Aorta (tissue), 5 donors: ENCODE measurements at regions not wholly inside any gene's neighbourhood (a gene's known extent, or its start where the extent isn't known, plus 50 kb on each side); places are given as distances from the start of the nearest gene placed in this dataset.
"Not testable (repeated sequence)": the region's sequence is repeated elsewhere in the genome, so short reads cannot be mapped to it uniquely, and the experiment has no call there.

Experiments used
- ATAC-seq: fragments of 200-7000 bp; cut with Tn5 transposase; one replicate; pipeline ENCODE4 v1.9.1; 2022; ENCODE audit warnings: moderate library complexity; ENCODE audit not compliant: low FRiP score
- DNase-seq, 2 donors: peaks; one replicate each; pipeline ENCODE4 v3.0.0-alpha.2; 2020
- H3K27ac ChIP-seq, 2 donors: one replicate each; pipeline ENCODE4 v1.5.1; 2013; ENCODE audit warnings: low read length in 2 of 2, mild to moderate bottlenecking in 2 of 2, moderate library complexity in 2 of 2, control low read depth in 1 of 2, inconsistent platforms in 1 of 2, low read depth in 1 of 2
- H3K27me3 ChIP-seq, 2 donors: one replicate each; pipeline ENCODE4 v1.6.1; 2013; ENCODE audit warnings: control low read depth in 1 of 2, low read length in 1 of 2, mild to moderate bottlenecking in 1 of 2, moderate library complexity in 1 of 2; ENCODE audit not compliant: insufficient read depth in 2 of 2, control insufficient read depth in 1 of 2
- H3K36me3 ChIP-seq, 2 donors: one replicate each; pipeline ENCODE4 v1.6.1; 2013; ENCODE audit warnings: control low read depth in 1 of 2, low read length in 1 of 2, mild to moderate bottlenecking in 1 of 2; ENCODE audit not compliant: insufficient read depth in 2 of 2, control insufficient read depth in 1 of 2
- H3K4me1 ChIP-seq, 2 donors: one replicate each; pipeline ENCODE4 v1.6.1; 2013; ENCODE audit warnings: low read length in 2 of 2, control low read depth in 1 of 2, mild to moderate bottlenecking in 1 of 2, moderate library complexity in 1 of 2; ENCODE audit not compliant: insufficient read depth in 2 of 2, control insufficient read depth in 1 of 2
- H3K4me3 ChIP-seq, 2 donors: one replicate each; pipeline ENCODE4 v1.5.1; 2013; ENCODE audit warnings: low read length in 2 of 2, control low read depth in 1 of 2, mild to moderate bottlenecking in 1 of 2
- H3K9me3 ChIP-seq: one replicate; pipeline ENCODE4 v1.6.1; 2013; ENCODE audit warnings: mild to moderate bottlenecking, low read length; ENCODE audit not compliant: control insufficient read depth
- WGBS, 2 donors: extraction: QIAGEN DNeasy Blood & Tissue Kit; methylation state at CpG; one replicate each; pipeline ENCODE4 v1.1.7; 2013; 5-methylcytosine and 5-hydroxymethylcytosine counted together
- intact Hi-C, 2 donors: fragments of 100-400 bp; cut with DNase I; formaldehyde crosslinking; loops; one replicate each; pipeline versions ENCODE4 v1.14.2 to v1.15.0; 2022
- donor health status: healthy with polysubstance abuse.
- donor health status: Bipolar disorder and iron deficiency.
- donor health status: DM: no; HTN: no; CAD: no.
- donor health status: DM: no; HTN: no; CAD: no.
- donor health status: DM: yes; HTN: yes; CAD: no.

DNA sequence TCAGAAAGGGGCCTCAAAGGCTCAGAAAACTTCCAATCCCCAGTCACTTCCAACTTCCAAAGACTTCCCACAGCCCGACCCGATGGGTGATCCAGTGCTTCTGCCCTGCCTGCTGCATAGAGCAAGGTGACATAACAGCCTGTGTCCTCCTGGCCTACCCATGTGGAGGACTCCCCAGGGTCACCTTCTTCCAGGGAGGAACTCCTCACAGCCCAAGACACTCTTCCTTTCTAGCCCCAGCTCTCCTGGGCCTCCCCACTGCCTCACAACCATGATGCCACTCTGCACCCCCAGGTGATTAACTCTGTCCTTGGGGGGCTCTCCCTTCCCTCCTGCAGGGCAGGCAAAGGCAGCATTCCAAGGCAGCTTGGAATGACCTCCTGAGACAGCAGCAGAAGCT lies 158.4 kb upstream of the PDE1C start:
- Histone ChIP-seq H3K4me3 (no peak overlapping the region), H3K27ac (no peak overlapping the region), H3K4me1 (no peaks in the 10 kb centered on the region), H3K9me3 (peaks cover 3% of the 10 kb centered on the region), H3K36me3 (no peaks in the 10 kb centered on the region), H3K27me3 (peaks cover 0 to 3% of the 10 kb centered on the region in 2 donors)
- DNase-seq (no peak), ATAC-seq (no peak)
- intact Hi-C loops, result no loop called here
- WGBS, 2 donors, result 93 to 98% methylated on average over 2 of the region's 2 CpGs

DNA sequence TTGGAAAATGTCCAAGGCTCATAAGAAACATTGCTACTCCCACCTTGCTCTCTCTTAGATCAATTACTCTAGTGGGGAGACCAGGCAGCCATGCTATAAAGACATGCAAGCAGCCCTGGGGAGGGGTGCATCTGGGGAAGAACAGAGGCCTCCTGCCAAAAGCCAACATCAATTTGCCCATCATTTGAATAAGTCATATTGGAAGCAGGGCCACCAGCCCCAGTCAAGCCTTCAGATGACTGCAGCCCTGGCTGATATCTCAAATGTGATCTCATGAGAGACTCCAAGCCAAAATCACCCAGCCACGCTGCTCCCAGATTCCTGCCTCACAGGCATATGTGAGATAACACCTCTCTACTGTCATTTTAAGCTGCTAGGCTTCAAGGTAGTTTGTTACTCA lies 157.5 kb upstream of the PDE1C start:
- peaks cover 0 to 3% of the 10 kb centered on the region in 2 donors for H3K27me3 ChIP-seq
- intact Hi-C loops, result no loop called here
- no peak overlapping the region for H3K4me3 ChIP-seq
- no peaks in the 10 kb centered on the region for H3K36me3 ChIP-seq
- no peak overlapping the region for H3K27ac ChIP-seq
- WGBS, 2 donors, result 71 to 74% methylated on average over 1 of the region's 1 CpG
- peaks cover 3% of the 10 kb centered on the region for H3K9me3 ChIP-seq
- ATAC-seq, result no peak
- H3K4me1 ChIP-seq, result no peaks in the 10 kb centered on the region
- no peak for DNase-seq

- WGBS, 2 donors, result 82 to 87% methylated on average over 5 of the region's 5 CpGs
- no peak for ATAC-seq
- intact Hi-C loops, result no loop called here
Measured at GRCh38 chr7:32224276-32224675, 154.1 kb upstream of the PDE1C start.

DNA sequence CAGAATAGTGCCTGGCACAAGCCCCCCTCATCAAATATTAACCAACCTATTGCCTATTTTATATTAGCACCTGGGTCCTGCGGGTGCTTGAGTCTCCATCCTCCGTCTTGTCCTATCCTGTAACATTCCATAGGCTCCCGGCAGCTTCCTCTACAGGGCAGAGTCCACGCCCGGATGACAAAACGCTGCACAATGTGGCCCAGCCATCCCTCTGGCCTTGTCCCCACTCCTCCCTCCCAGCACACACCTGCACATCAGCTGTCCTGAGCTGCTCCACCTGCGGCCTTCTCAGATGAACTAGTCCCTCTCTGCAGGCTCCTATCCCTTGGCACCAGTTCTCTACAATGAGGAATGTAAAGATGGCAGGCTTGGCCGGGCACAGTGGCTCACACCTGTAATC lies 153.5 kb upstream of the PDE1C start:
- no peak overlapping the region for H3K4me3 ChIP-seq
- ATAC-seq (no peak), DNase-seq (no peak)
- H3K27ac ChIP-seq, result no peak overlapping the region
- intact Hi-C loops, result no loop called here
- peaks cover 3% of the 10 kb centered on the region for H3K9me3 ChIP-seq
- H3K36me3 ChIP-seq, result no peaks in the 10 kb centered on the region
- H3K27me3 ChIP-seq, result peaks cover 0 to 2% of the 10 kb centered on the region in 2 donors
- WGBS, 2 donors, result 91 to 92% methylated on average over 8 of the region's 8 CpGs
- H3K4me1 ChIP-seq, result no peaks in the 10 kb centered on the region

More at GRCh38 chr7:32224276-32224675, 154.1 kb upstream of the PDE1C start:
- Histone ChIP-seq H3K27ac (no peak overlapping the region), H3K4me1 (no peaks in the 10 kb centered on the region), H3K27me3 (peaks cover 0 to 3% of the 10 kb centered on the region in 2 donors), H3K4me3 (no peak overlapping the region), H3K36me3 (no peaks in the 10 kb centered on the region), H3K9me3 (peaks cover 3% of the 10 kb centered on the region)
- no peak for DNase-seq

DNA sequence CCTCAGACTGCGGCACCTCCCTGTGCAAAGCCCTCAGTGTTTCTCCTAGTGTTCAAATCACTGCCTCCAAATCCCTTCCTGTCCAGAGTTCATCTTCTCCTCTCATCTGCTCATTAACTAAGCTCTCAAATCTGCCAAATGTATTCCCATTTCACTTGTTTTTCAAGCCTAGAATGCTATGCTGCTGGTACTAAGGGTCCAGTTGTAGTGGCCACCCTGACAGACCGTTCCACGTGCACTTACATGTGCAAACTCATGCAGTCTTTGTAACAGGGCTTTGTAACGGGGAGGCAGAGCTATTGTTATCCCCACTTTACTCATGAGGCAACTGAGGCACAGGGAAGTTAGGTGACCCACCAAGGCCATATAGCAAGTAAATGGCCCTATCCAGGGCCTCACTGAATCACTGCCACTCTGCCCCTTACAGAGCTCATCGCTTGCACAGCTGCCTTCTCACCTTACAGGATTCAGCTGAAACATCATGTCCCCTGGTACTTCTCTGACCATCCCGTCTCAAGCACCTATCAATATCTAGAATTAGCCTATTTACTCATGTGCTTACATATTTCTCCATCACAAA lies 153.0 kb upstream of the PDE1C start:
- 94 to 96% methylated on average over 6 of the region's 6 CpGs for WGBS, 2 donors
- Histone ChIP-seq H3K9me3 (peaks cover 3% of the 10 kb centered on the region), H3K4me3 (no peak overlapping the region), H3K27ac (no peak overlapping the region), H3K36me3 (no peaks in the 10 kb centered on the region), H3K4me1 (no peaks in the 10 kb centered on the region), H3K27me3 (no peaks in the 10 kb centered on the region)
- ATAC-seq (no peak), DNase-seq (no peak)
- intact Hi-C loops, result no loop called here

- DNase-seq (no peak), ATAC-seq (no peak)
- no peaks in the 10 kb centered on the region for H3K9me3 ChIP-seq
- no peaks in the 10 kb centered on the region for H3K36me3 ChIP-seq
- H3K4me3 ChIP-seq, result no peak overlapping the region
- 75 to 80% methylated on average over 4 of the region's 4 CpGs for WGBS, 2 donors
- intact Hi-C loops, result no loop called here
- no peak overlapping the region for H3K27ac ChIP-seq
- H3K4me1 ChIP-seq, result no peaks in the 10 kb centered on the region
- no peaks in the 10 kb centered on the region for H3K27me3 ChIP-seq
Measured at GRCh38 chr7:32222251-32222900, 152.2 kb upstream of the PDE1C start.

- Histone ChIP-seq H3K27me3 (no peaks in the 10 kb centered on the region), H3K36me3 (no peaks in the 10 kb centered on the region), H3K4me3 (no peak overlapping the region), H3K27ac (no peak overlapping the region), H3K4me1 (no peaks in the 10 kb centered on the region), H3K9me3 (no peaks in the 10 kb centered on the region)
- ATAC-seq (no peak), DNase-seq (no peak)
- intact Hi-C loops, result no loop called here
- 85 to 88% methylated on average over 2 of the region's 2 CpGs for WGBS, 2 donors
Measured at GRCh38 chr7:32221736-32222135, 151.5 kb upstream of the PDE1C start.

- ATAC-seq (no peak), DNase-seq (no peak)
- no peak overlapping the region for H3K27ac ChIP-seq
- no peaks in the 10 kb centered on the region for H3K4me1 ChIP-seq
- intact Hi-C loops, result no loop called here
- H3K27me3 ChIP-seq, result no peaks in the 10 kb centered on the region
- no peaks in the 10 kb centered on the region for H3K36me3 ChIP-seq
- WGBS, 2 donors, result 96 to 97% methylated on average over 2 of the region's 2 CpGs
- no peaks in the 10 kb centered on the region for H3K9me3 ChIP-seq
- no peak overlapping the region for H3K4me3 ChIP-seq
Measured at GRCh38 chr7:32221056-32221455, 150.8 kb upstream of the PDE1C start.

GRCh38 chr7:32219831-32220230 lies 149.6 kb upstream of the PDE1C start:
- H3K27ac ChIP-seq, H3K4me3 ChIP-seq, H3K36me3 ChIP-seq, H3K27me3 ChIP-seq, intact Hi-C loops, DNase-seq, H3K9me3 ChIP-seq, H3K4me1 ChIP-seq, ATAC-seq: not testable (repeated sequence)
- 38 to 51% methylated on average over 1 of the region's 1 CpG for WGBS, 2 donors
